ENCODE measurements at regions not wholly inside any gene's neighbourhood (a gene's known extent, or its start where the extent isn't known, plus 50 kb on each side); places are given as distances from the start of the nearest gene placed in this dataset.

- DNase-seq (ENCODE audit: low read depth in 2 of 3, low spot score in 1 of 3) = no peak
Observed at GRCh38 chr14:98877065-98877464, 394.9 kb downstream of the BCL11B start.

DNA sequence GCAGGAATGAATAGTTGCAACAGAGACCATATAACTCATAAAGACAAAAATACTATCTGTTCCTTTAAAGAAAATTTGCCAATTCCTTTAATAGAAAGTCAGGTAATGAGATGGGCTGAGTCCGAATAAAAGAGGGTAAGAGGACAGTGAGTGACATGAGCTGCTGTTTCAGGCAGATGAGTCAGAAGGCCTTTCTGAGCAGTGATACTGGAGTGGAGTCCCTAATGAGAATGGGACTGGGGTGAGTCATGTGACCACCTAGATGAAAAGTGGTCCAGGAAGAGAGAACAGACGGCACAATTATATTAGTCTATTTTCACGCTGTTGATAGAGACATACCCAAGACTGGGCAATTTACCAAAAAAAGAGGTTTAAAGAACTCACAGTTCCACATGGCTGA lies 393.7 kb downstream of the BCL11B start:
- DNase-seq (ENCODE audit: low read depth in 2 of 3, low spot score in 1 of 3) = no peak

GRCh38 chr14:98886982-98887381 lies 385.0 kb downstream of the BCL11B start:
- DNase-seq (ENCODE audit: low read depth in 2 of 3, low spot score in 1 of 3) = no peak

GRCh38 chr14:98888281-98888680 lies 383.7 kb downstream of the BCL11B start:
- no peak for DNase-seq (ENCODE audit: low read depth in 2 of 3, low spot score in 1 of 3)

- DNase-seq (ENCODE audit: low read depth in 2 of 3, low spot score in 1 of 3) = no peak
Observed at GRCh38 chr14:98888927-98889835, 382.8 kb downstream of the BCL11B start.

DNA sequence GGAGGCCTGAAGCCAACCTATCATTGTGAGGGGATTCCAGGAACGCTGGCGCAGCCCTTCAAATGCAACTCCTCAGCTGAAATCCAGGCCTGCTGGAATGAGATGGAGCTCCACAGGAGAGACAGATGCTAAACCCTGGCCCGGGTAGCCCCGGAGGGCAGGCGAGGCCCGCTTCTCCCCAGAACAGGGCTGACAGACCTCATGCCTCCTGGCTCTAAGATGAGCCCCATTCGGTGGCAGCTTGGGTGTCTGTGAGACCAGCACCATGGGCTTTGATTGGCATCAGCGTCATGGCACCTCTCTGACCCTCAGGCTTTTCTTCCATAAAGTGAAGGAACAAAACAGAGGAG lies 382.2 kb downstream of the BCL11B start:
- no peak for DNase-seq (ENCODE audit: low read depth in 2 of 3, low spot score in 1 of 3)

GRCh38 chr14:98890556-98891340 lies 381.2 kb downstream of the BCL11B start:
- no peak for DNase-seq (ENCODE audit: low read depth in 2 of 3, low spot score in 1 of 3)

GRCh38 chr14:98893675-98894074 lies 378.3 kb downstream of the BCL11B start:
- DNase-seq (ENCODE audit: low read depth in 2 of 3, low spot score in 1 of 3) = no peak

GRCh38 chr14:98894600-98894999 lies 377.4 kb downstream of the BCL11B start:
- DNase-seq (ENCODE audit: low read depth in 2 of 3, low spot score in 1 of 3) = no peak

DNA sequence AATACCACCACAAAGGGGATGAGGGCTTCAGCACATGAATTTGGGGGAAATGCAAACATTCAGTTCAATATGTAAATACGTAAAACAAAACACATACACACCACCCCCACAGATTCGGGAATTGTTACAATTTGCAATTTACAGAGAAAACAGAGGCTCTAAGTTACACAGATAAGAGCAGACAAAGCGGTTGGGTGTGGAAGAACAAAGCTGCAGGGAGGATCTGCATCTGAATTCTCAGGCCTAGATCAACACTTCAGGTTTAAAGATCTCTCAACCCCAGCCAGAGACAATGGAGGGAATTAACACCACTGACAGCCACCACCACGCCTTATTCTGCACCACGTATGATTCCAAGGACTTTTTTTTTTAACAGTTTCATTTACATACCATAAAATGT lies 375.5 kb downstream of the BCL11B start:
- no peak for DNase-seq (ENCODE audit: low read depth in 2 of 3, low spot score in 1 of 3)

GRCh38 chr14:98897605-98898309 lies 374.2 kb downstream of the BCL11B start:
- DNase-seq (ENCODE audit: low read depth in 2 of 3, low spot score in 1 of 3) = no peak

DNA sequence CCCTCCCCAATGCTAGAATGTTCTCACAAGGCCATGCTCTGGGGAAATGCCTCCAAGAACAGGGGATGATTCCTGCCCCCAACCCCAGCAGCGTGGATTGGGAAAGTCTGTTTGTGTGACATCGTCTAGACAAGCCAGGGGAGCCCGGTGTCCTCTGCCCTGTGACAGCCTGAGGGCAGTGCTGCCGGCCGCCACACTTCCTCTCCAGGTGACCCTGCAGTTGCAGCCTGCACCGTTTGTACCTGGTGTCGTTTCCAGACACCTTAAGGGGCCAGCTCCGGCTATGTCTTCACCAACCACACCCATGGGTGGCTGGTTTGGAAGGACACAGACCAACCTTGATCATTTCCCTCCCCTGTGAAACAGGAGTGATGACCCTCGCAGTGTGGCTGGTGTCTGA lies 372.6 kb downstream of the BCL11B start:
- no peak for DNase-seq (ENCODE audit: low read depth in 2 of 3, low spot score in 1 of 3)

- no peak for DNase-seq (ENCODE audit: low read depth in 2 of 3, low spot score in 1 of 3)
Observed at GRCh38 chr14:98900236-98900635, 371.8 kb downstream of the BCL11B start.

GRCh38 chr14:98900798-98901197 lies 371.2 kb downstream of the BCL11B start:
- no peak for DNase-seq (ENCODE audit: low read depth in 2 of 3, low spot score in 1 of 3)

GRCh38 chr14:98901511-98902205 lies 370.3 kb downstream of the BCL11B start:
- no peak for DNase-seq (ENCODE audit: low read depth in 2 of 3, low spot score in 1 of 3)

DNA sequence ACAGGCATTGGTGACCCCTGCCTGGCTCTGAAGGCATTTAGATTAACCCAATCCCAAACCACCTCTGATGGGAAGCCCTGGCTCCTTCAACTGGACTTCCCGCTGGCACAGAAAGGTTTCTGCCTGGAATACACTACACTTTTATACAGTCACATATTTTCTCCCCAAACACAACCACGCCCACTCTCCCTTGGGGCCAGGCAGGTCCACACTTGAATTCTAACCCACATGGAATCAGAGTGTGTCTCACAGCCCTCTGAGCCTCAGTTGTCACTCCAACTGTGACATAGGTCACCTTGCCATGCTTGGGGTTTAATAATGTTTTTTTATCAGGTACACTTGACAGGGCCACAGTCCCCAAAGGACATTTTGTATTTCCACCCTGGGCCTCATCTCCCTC lies 368.6 kb downstream of the BCL11B start:
- DNase-seq (ENCODE audit: low read depth in 2 of 3, low spot score in 1 of 3) = no peak

DNA sequence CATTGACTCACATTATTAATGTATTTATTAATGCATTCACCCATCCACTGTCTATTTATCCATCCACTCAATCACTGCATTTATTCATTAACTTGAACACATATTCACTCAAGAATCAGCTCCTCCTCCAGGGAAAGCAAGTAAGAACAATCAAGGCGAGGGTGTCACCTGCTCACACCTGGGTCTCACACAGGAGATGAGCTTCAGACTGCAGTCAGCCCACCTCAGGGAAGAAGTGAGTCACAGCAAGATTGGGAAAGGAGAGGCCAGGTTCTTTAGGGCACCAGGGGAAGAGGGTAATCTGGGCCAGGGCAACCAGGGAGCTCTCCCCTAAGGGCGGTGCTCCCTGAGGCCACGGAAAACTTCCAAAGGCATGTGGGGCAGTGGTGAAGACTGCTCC lies 367.3 kb downstream of the BCL11B start:
- DNase-seq (ENCODE audit: low read depth in 2 of 3, low spot score in 1 of 3) = no peak

DNA sequence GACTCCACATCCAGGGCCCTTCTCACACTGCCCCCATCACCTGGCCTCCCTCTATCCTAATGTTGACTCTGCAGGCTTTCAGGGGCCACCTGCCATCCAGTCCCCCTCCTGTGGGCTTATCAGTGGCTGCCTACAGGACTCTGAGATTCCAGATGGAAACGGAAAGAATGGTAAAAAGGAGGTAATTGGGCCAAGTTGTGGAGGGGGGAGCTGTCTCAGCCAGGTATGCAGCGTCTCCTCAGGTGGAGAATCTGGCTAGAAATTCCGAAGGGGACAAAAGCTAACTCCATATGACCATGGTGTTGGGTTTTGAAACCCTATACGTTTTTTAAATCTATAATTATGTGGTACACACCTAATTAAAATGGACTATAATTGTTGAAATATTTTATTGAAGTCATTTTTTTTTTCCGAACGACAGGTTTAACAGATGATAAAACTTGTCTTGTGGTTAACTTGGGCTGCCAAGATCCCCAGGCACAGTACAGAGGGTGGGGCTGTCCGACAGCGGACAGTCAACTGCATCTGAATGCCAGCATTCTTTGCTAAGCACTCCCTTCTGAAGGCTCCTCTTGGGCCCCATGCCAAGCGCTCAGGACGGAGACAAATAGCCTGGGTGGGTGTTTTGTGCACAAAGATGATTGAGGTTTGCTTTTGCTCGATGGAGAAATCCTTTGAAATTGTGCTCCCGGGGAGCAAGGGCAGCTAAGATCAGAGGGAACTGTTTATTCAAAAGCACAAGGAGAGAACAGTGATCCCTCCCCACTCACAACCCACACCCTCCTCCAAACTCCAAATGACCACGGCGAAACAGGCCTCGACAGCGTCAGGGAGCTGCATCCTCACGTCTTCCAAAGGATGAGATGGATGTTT lies 365.6 kb downstream of the BCL11B start:
- DNase-seq (ENCODE audit: low read depth in 2 of 3, low spot score in 1 of 3) = no peak

DNA sequence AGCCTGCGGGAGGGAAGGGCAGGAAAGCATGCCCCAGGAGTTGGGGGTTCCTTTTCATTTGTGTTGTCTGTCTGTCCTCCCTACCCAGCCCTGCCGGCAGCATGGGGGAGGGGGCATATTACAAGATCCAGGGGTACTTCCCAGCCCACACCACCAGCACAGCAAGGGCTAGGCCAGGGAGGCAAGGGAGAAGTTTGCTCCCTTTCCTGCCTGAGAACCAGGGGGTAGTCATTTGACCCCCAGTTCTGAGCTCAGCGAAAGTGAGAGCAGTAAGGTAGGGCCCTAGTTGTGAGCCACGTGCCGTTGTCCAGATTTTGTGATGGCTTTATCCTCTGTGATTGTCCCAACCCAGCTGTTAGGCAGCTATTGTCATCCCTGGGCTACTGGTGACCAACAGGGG lies 364.7 kb downstream of the BCL11B start:
- DNase-seq (ENCODE audit: low read depth in 2 of 3, low spot score in 1 of 3) = no peak

DNA sequence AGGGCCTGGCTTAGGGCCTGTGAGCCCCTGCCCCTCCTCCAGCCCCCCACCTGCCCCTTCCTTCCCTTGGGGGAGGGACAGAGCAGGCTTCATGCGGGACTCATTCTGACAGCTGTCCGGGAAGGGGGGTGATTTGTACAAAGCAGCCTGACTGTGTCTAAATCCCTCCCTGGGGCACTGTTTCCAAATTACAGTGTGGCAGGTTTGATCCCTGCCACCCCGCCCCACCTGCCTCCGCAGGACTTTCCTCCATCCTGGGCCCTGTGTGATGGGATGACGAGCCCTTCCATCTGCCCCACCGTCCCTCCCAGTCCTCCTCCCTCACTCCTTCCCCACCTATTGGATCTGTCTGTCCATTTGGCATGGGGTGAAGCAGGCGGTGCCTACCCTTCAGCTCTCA lies 363.9 kb downstream of the BCL11B start:
- no peak for DNase-seq (ENCODE audit: low read depth in 2 of 3, low spot score in 1 of 3)

Data from stimulated activated CD4-positive, alpha-beta T cell treated with anti-CD3 and anti-CD28 coated beads, Interleukin-12 subunit alpha, Interleukin-12 subunit beta, amount 100 ng/mL, for 48 hours (primary cell).